ENCODE measurements at regions not wholly inside any gene's neighbourhood (a gene's known extent, or its start where the extent isn't known, plus 50 kb on each side); places are given as distances from the start of the nearest gene placed in this dataset.

DNA sequence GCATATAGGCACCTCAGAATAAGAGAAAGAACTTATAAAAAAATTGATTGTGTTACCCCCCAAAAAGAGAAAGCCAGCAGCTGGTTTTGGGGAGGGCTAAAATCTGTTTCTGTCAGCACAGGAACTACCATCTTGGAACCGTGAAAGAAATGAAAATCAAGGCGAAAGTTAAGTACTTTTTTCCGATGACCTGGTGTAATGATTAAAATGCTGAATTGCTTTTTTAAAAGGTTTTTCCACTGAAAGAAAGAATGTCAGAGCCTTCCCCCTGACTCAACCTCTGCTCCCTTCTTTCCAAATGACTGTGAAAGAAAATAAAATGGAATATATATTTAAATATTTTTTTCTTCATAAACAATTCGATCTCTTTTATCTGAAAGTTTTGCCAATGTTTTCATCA is 570.5 kb upstream of the CFAP20DC start:
- FAIRE-seq (no peak), DNase-seq (ENCODE audit: insufficient read length, low spot score) (no peak)
- TF ChIP-seq, protein P1, sequence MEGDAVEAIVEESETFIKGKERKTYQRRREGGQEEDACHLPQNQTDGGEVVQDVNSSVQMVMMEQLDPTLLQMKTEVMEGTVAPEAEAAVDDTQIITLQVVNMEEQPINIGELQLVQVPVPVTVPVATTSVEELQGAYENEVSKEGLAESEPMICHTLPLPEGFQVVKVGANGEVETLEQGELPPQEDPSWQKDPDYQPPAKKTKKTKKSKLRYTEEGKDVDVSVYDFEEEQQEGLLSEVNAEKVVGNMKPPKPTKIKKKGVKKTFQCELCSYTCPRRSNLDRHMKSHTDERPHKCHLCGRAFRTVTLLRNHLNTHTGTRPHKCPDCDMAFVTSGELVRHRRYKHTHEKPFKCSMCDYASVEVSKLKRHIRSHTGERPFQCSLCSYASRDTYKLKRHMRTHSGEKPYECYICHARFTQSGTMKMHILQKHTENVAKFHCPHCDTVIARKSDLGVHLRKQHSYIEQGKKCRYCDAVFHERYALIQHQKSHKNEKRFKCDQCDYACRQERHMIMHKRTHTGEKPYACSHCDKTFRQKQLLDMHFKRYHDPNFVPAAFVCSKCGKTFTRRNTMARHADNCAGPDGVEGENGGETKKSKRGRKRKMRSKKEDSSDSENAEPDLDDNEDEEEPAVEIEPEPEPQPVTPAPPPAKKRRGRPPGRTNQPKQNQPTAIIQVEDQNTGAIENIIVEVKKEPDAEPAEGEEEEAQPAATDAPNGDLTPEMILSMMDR (IDR thresholded peaks at IDR 0.05; ENCODE audit: insufficient read depth, missing control alignments): no peak

DNA sequence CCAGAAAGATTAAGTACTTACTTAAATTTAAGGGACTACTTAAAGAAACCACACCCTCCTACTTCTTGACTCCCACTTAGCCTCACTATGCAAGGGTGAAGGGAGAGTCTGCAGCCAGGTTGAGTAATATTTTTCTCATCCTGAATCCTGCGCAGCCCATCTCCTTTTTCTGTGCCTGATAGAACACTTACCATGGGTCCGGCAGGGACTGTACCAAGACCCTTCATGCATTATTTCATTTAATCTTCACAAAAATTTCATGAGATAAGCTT is 562.6 kb upstream of the CFAP20DC start:
- DNase-seq (ENCODE audit: insufficient read length, low spot score) (no peak), FAIRE-seq (no peak)
- TF ChIP-seq, protein P1 (IDR thresholded peaks at IDR 0.05; ENCODE audit: insufficient read depth, missing control alignments): no peak

DNA sequence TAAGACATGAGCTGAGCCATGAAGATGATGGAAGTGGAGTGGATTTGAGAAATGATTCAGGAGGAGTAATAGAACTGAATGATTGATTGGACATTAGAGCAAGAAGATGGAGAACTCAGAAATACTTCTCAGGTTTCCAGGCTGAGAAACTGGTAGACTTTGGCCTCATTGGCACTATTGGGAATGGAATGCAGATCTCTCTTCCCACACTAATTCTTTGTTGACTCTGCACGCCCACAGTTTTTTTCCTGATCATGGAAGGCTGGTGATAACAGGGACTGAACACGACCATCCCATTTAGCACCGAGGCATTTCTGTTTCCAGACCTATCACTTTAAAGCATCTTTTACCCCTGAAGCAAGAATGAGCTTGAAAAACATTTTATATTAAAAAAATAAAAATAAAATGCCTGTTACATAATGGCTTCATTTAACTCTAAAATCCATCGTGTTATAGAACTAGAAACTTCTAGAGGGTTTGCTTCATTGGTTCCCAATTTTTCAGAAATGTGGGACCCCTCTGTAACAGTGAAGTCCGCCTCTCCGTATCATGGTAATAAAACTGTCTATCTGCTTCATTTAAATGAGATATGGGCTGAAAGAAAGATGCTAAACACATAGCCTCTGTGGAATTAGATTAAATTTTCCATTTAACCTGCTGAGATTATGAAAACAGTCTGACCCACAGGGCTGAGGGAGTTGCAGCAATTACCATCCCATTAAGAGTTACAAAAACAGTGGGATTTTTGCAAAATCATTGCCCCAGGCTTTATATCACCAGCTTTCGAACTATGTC is 562.0 kb upstream of the CFAP20DC start:
- DNase-seq (ENCODE audit: insufficient read length, low spot score) (no peak), FAIRE-seq (no peak)
- TF ChIP-seq, protein P1 (IDR thresholded peaks at IDR 0.05; ENCODE audit: insufficient read depth, missing control alignments): no peak

DNA sequence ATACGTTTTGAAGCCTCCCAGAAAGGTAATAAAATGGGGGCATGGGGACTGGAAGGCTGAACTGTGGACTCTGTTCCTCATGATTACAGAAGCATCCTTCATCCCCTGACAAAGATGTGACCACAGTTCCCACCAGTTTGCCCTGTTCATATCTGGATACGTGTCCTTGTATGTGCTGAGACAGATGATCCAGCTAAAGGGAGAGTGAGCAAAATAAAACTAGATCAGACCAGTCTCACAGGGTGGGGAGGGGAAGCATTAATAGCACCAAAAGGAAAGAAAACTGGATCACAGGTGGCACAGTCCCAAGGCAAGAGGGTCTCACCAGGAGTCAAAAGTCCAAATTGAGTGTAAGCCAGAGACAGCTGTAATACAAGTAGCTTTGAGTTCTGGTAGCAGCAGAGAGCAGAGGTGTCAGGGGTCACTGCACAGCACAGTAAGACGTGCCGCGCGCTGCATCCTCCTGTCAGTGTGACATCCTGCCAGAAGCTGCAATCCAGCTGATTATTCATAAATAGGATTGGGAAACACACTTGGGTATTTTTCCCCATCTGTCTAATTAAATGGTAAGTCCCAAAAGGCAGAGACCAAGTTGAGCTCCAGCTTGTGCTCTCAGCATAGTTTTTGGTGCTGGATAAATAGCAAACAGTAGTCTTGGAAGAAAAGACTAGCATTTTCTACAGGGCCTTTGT is 560.0 kb upstream of the CFAP20DC start:
- DNase-seq (ENCODE audit: insufficient read length, low spot score) (peak; percentile 25), FAIRE-seq (no peak)
- TF ChIP-seq, protein P1 (IDR thresholded peaks at IDR 0.05; ENCODE audit: insufficient read depth, missing control alignments): no peak

DNA sequence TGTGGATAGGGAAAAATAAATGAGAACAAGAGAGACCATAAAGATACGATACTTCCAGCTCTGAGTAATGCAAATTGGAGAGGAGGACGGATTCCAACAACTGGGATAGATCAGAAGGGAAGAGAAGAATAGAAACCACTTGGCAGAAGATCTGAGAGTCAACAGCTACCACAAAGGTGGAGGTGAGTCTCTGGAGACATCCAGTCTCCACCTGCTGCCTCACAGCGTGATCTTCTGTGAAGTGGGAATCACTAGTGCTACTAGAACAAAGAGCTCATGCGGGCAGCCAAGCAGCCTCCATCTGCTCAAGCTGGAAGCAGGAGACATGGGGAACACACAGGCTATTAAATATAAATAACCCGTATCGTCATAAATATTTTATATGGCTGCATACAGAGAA is 558.5 kb upstream of the CFAP20DC start:
- DNase-seq (ENCODE audit: insufficient read length, low spot score) (no peak), FAIRE-seq (no peak)
- TF ChIP-seq, protein P1 (IDR thresholded peaks at IDR 0.05; ENCODE audit: insufficient read depth, missing control alignments): no peak

DNA sequence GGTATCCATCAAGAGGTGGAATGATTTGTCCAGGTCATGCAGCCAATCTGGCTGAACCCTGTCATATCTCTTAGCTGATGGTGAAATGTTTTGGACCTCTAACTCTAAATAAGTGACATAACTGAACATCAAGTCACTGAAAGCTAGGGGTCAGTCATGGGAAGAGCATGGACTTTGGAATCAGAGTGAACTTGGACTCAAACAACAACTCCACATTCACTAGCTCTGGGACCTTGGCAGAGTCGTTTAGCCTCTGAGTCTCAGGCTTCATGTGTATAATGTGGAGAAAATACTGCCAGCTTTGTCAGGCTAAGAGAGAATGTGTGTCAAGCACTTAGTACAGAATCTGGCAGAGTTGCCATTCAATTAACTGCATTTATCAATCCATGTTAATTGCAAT is 557.8 kb upstream of the CFAP20DC start:
- FAIRE-seq (no peak), DNase-seq (ENCODE audit: insufficient read length, low spot score) (no peak)
- TF ChIP-seq, protein P1 (IDR thresholded peaks at IDR 0.05; ENCODE audit: insufficient read depth, missing control alignments): no peak

DNA sequence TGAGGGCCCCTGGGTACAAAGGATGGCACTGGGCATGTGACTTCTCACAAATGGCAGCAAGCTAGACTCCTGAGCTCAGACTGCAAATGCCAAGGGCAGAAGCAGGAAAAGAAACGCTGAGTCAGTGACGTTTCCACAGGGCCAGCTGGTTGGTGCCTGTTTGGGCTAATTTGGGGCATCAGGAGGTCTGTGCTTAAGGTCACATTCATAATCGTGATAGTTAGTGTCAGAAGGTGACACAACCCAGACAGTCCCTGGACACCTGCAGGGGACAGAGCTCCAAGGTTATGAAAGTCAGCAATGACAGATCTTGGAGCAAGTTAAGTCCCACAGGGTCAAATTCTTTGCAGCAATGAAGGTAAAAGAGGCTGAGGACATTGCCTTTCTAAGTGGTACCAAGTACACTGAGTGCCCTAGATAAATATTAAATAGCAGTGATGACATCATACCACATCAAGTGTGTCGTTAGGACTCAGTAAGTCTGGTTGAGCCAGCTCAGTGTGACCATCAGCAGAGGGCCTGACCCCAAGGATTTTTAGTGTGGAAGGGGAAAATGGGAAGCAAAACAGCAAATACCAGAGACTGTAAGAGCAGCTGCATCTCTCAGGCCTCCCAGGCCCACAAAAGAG is 556.9 kb upstream of the CFAP20DC start:
- DNase-seq (ENCODE audit: insufficient read length, low spot score) (no peak), FAIRE-seq (no peak)
- TF ChIP-seq, protein P1 (IDR thresholded peaks at IDR 0.05; ENCODE audit: insufficient read depth, missing control alignments): no peak

Measured in D721Med (cell line).